Sigmoid colon (tissue), 6 donors: ENCODE measurements at regions not wholly inside any gene's neighbourhood (a gene's known extent, or its start where the extent isn't known, plus 50 kb on each side); places are given as distances from the start of the nearest gene placed in this dataset.

Experiments
- DNase-seq: peaks from one replicate; pipeline ENCODE4 v3.0.0-alpha.2; 2019
- H3K27ac ChIP-seq, 4 donors: fragments of 200-600 bp; sonication (generic); one replicate each; pipeline ENCODE4 v1.5.1; 2016 to 2019; ENCODE audit warnings: mild to moderate bottlenecking in 1 of 4
- H3K27me3 ChIP-seq, 3 donors: fragments of 200-600 bp; sonication (generic); one replicate each; pipeline ENCODE4 v1.5.1; 2019; ENCODE audit warnings: mild to moderate bottlenecking in 1 of 3
- H3K36me3 ChIP-seq, 4 donors: fragments of 200-600 bp; sonication (generic); one replicate each; pipeline ENCODE4 v1.5.1; 2016 to 2019
- H3K4me1 ChIP-seq, 4 donors: fragments of 200-600 bp; sonication (generic); one replicate each; pipeline ENCODE4 v1.5.1; 2017 to 2019
- H3K4me3 ChIP-seq, 4 donors: fragments of 200-600 bp; sonication (generic); one replicate each; pipeline ENCODE4 v1.5.1; 2017 to 2019; ENCODE audit warnings: mild to moderate bottlenecking in 2 of 4, moderate library complexity in 1 of 4
- H3K9me3 ChIP-seq, 4 donors: fragments of 200-600 bp in 3 of 4; sonication (generic) in 3 of 4; one replicate each; pipeline versions ENCODE4 v1.5.1 to v1.6.1; 2013 to 2019
- EP300 ChIP-seq, 4 donors: sonication (generic); formaldehyde crosslinking; IDR thresholded peaks; one replicate each; pipeline ENCODE4 v1.6.1; 2017; ENCODE audit warnings: antibody characterized with exemption in 4 of 4
- POLR2A ChIP-seq, 2 donors: fragments of 450-650 bp; IDR thresholded peaks; one replicate each; pipeline ENCODE4 v1.6.1; 2016; ENCODE audit warnings: antibody characterized with exemption in 2 of 2, mild to moderate bottlenecking in 2 of 2, moderate library complexity in 2 of 2
- POLR2AphosphoS5 ChIP-seq, 4 donors: sonication (generic); formaldehyde crosslinking; IDR thresholded peaks; one replicate each; pipeline ENCODE4 v1.6.1; 2017; ENCODE audit warnings: antibody characterized with exemption in 4 of 4
- WGBS, 2 donors: extraction: QIAGEN DNeasy Blood & Tissue Kit; methylation state at CpG; one replicate each; pipeline ENCODE4 v1.1.7; 2013; 5-methylcytosine and 5-hydroxymethylcytosine counted together
- intact Hi-C: fragments of 100-400 bp; cut with DNase I; formaldehyde crosslinking; loops from one replicate; pipeline ENCODE4 v1.15.1; 2023
- TF ChIP-seq, protein P1 (sequence below), 4 experiments: fragments of 450-650 bp in 3 of 4; fragments of 200-600 bp in 1 of 4; IDR thresholded peaks; one replicate each; pipeline ENCODE4 v1.5.1; 2016 to 2019; ENCODE audit warnings: antibody characterized with exemption in 4 of 4, mild to moderate bottlenecking in 3 of 4, moderate library complexity in 2 of 4
- donor health status: healthy with polysubstance abuse.
- donor health status: healthy.

DNA sequence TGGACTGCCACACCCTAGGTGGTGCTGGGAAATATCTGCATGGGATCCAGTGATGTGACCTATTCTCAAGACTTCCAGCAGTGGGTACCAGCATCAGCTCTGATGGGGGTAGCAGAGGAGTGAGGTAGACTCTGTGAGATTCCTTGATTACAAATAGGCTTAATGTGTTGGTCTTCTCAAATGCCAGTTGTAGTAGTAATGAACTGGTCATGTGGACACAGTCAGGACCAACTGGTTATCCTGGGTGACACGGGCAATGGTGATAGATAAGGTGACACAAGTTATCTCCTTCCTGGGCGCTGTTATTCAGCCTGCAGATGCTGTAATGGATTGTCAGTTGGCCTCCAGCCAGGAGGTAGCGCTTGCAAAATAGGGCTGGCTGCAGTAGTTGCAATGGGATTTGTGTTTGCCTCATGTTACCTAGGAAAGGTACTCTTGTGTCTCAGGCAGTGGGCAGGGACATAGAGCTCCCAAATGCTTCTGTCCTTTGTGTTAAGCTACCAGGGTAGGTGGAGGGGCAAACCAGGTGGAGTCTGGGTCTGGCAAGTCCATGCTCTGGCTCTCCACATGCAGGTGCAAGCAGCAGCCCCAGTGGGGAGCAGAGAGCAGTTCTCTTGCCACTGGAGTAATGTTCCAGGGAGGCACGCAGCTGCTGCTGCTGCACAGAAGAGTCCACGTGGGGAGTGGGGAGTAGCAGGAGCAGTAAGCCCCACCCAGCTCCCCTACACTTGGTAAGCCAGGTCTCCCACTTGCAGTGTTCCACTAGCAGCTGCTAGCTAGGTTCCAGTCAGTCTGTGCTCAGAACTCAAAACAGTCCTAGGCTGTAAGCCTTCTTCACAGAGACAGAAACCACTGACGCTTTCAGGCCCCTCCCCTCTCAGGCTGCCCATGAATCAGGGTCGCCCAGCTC lies 505.4 kb upstream of the DDX18 start:
- H3K4me3 ChIP-seq: no peak overlapping the region
- WGBS, 2 donors: 79 to 82% methylated on average over 7 of the region's 7 CpGs

DNA sequence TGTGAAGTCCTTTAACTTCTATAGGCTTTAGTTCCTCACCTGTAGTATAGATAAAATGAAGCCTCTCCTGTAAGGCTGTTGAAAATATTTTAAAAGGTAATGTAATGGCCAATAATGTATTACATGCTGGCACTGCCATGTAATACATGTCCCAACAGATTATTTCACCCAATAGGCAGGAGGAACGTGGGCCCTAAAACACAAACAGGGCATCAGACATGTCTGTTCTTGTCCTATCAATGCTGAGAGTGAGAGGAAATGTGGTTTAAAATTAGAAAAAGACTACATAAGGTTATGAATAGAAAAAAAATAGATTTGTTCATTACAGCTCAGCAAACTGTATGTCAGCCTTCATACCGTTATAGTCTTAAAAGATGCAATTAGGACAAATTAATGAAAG lies 492.7 kb upstream of the DDX18 start:
- Histone ChIP-seq H3K4me1 (no peaks in the 10 kb centered on the region), H3K27me3 (no peaks in the 10 kb centered on the region), H3K27ac (no peak overlapping the region), H3K36me3 (no peaks in the 10 kb centered on the region), H3K9me3 (no peaks in the 10 kb centered on the region), H3K4me3 (no peak overlapping the region)
- intact Hi-C loops: no loop called here
- 81 to 83% methylated on average over 2 of the region's 2 CpGs for WGBS, 2 donors
- no peak for DNase-seq
- TF ChIP-seq, protein P1, sequence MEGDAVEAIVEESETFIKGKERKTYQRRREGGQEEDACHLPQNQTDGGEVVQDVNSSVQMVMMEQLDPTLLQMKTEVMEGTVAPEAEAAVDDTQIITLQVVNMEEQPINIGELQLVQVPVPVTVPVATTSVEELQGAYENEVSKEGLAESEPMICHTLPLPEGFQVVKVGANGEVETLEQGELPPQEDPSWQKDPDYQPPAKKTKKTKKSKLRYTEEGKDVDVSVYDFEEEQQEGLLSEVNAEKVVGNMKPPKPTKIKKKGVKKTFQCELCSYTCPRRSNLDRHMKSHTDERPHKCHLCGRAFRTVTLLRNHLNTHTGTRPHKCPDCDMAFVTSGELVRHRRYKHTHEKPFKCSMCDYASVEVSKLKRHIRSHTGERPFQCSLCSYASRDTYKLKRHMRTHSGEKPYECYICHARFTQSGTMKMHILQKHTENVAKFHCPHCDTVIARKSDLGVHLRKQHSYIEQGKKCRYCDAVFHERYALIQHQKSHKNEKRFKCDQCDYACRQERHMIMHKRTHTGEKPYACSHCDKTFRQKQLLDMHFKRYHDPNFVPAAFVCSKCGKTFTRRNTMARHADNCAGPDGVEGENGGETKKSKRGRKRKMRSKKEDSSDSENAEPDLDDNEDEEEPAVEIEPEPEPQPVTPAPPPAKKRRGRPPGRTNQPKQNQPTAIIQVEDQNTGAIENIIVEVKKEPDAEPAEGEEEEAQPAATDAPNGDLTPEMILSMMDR (IDR thresholded peaks at IDR 0.05): no peak
- TF ChIP-seq EP300 (IDR thresholded peaks at IDR 0.05): no peak
- TF ChIP-seq POLR2A (IDR thresholded peaks at IDR 0.05): no peak
- no peak for TF ChIP-seq POLR2AphosphoS5 (IDR thresholded peaks at IDR 0.05)

More for the DNA sequence above, 505.4 kb upstream of the DDX18 start:
- no peaks in the 10 kb centered on the region for H3K27me3 ChIP-seq
- H3K9me3 ChIP-seq: no peaks in the 10 kb centered on the region
- no peaks in the 10 kb centered on the region for H3K4me1 ChIP-seq
- no peak overlapping the region for H3K27ac ChIP-seq
- TF ChIP-seq POLR2AphosphoS5 (IDR thresholded peaks at IDR 0.05) (no peak), EP300 (IDR thresholded peaks at IDR 0.05) (no peak), POLR2A (IDR thresholded peaks at IDR 0.05) (no peak)
- TF ChIP-seq, protein P1 (IDR thresholded peaks at IDR 0.05): no peak
- H3K36me3 ChIP-seq: no peaks in the 10 kb centered on the region
- no peak for DNase-seq
- intact Hi-C loops: no loop called here

DNA sequence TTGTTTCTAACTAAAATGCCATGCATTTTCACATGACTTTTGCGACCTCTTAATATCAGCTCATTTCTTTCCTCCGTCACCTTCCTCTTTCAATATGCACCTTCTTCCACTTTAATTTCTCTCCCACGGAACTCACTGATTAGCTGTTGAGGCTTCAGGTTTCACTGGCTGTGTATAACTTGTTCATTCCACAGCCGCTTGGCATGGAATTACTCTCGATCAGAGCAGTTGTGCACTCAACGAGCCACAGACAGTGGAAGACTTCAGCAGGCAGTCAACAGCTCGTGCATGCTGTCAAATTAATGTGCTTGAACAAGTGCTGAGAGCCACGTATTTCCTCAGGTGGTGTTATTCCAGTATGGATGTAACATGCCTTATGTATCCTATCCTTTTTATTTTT lies 491.2 kb upstream of the DDX18 start:
- Histone ChIP-seq H3K9me3 (no peaks in the 10 kb centered on the region), H3K36me3 (no peaks in the 10 kb centered on the region), H3K27ac (no peak overlapping the region), H3K27me3 (no peaks in the 10 kb centered on the region), H3K4me1 (no peaks in the 10 kb centered on the region), H3K4me3 (no peak overlapping the region)
- WGBS, 2 donors: 55 to 74% methylated on average over 8 of the region's 8 CpGs
- intact Hi-C loops: no loop called here
- TF ChIP-seq POLR2A (IDR thresholded peaks at IDR 0.05): no peak
- TF ChIP-seq, protein P1 (IDR thresholded peaks at IDR 0.05): no peak
- TF ChIP-seq EP300 (IDR thresholded peaks at IDR 0.05): no peak
- no peak for TF ChIP-seq POLR2AphosphoS5 (IDR thresholded peaks at IDR 0.05)
- DNase-seq: no peak

- intact Hi-C loops: no loop called here
- no peaks in the 10 kb centered on the region for H3K9me3 ChIP-seq
- no peak for DNase-seq
- no peak overlapping the region for H3K27ac ChIP-seq
- no peaks in the 10 kb centered on the region for H3K4me1 ChIP-seq
- no peaks in the 10 kb centered on the region for H3K27me3 ChIP-seq
- WGBS, 2 donors: 23 to 82% methylated on average over 4 of the region's 4 CpGs
- no peak overlapping the region for H3K4me3 ChIP-seq
- no peaks in the 10 kb centered on the region for H3K36me3 ChIP-seq
- no peak for TF ChIP-seq POLR2A (IDR thresholded peaks at IDR 0.05)
Observed at GRCh38 chr2:117330641-117331040, 483.9 kb upstream of the DDX18 start.

DNA sequence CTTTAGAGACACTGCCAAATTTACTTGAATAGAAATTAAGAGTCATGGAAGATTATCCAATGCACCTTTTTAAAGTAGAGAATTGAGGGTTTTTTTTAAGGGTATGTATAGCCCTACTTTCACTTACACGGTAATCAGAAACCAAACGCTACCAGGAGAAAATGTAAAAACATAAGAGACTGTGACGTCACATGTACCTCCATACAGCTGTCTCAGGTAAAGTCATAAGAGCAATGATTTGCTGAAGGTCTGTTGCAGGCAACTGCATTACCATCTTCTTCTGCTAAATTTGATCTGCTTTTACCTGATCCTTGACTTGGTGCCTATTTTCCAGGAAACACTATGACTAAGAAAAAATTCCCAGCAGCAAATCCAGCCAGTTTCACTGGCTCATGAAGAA lies 478.5 kb upstream of the DDX18 start:
- H3K4me1 ChIP-seq: no peaks in the 10 kb centered on the region
- DNase-seq: no peak
- 96 to 97% methylated on average over 3 of the region's 3 CpGs for WGBS, 2 donors
- H3K36me3 ChIP-seq: no peaks in the 10 kb centered on the region
- intact Hi-C loops: no loop called here
- no peaks in the 10 kb centered on the region for H3K9me3 ChIP-seq
- TF ChIP-seq POLR2AphosphoS5 (IDR thresholded peaks at IDR 0.05) (no peak), POLR2A (IDR thresholded peaks at IDR 0.05) (no peak), EP300 (IDR thresholded peaks at IDR 0.05) (no peak)
- TF ChIP-seq, protein P1 (IDR thresholded peaks at IDR 0.05): no peak
- no peak overlapping the region for H3K4me3 ChIP-seq
- no peaks in the 10 kb centered on the region for H3K27me3 ChIP-seq
- no peak overlapping the region for H3K27ac ChIP-seq
